EH (cell line): ENCODE measurements at regions not wholly inside any gene's neighbourhood (a gene's known extent, or its start where the extent isn't known, plus 50 kb on each side); places are given as distances from the start of the nearest gene placed in this dataset.

ENCODE experiments used
- DNase-seq: peaks from one replicate; pipeline ENCODE4 v3.0.0-alpha.2; 2015; ENCODE audit warnings: low read depth

GRCh38 chr3:139778682-139779233, 101.0 kb upstream of the NMNAT3 start:
- no peak for DNase-seq

- DNase-seq, result peak; percentile 63
These were observed 97.0 kb upstream of the NMNAT3 start for GRCh38 chr3:139774560-139775302.

- DNase-seq, result peak; percentile 93
These were observed 95.0 kb upstream of the NMNAT3 start for GRCh38 chr3:139772539-139773500.

GRCh38 chr3:139771331-139771730, 93.6 kb upstream of the NMNAT3 start:
- DNase-seq, result no peak

- no peak for DNase-seq
These were observed 92.8 kb upstream of the NMNAT3 start for GRCh38 chr3:139770577-139770976.

- no peak for DNase-seq
These were observed 92.0 kb upstream of the NMNAT3 start for GRCh38 chr3:139769796-139770195.

GRCh38 chr3:139764936-139765335, 87.2 kb upstream of the NMNAT3 start:
- DNase-seq, result peak; percentile 93

GRCh38 chr3:139764069-139764905, 86.5 kb upstream of the NMNAT3 start:
- peak; percentile 63 for DNase-seq

- no peak for DNase-seq
These were observed 84.5 kb upstream of the NMNAT3 start for GRCh38 chr3:139762302-139762701.

- DNase-seq, result peak; percentile 13
These were observed 81.7 kb upstream of the NMNAT3 start for GRCh38 chr3:139759470-139759869.

GRCh38 chr3:139758654-139759291, 81.0 kb upstream of the NMNAT3 start:
- DNase-seq, result peak; percentile 92

- DNase-seq, result no peak
These were observed 79.8 kb upstream of the NMNAT3 start for GRCh38 chr3:139757448-139758030.

GRCh38 chr3:139756529-139757103, 78.8 kb upstream of the NMNAT3 start:
- DNase-seq, result no peak

- DNase-seq, result no peak
These were observed 77.8 kb upstream of the NMNAT3 start for GRCh38 chr3:139755551-139755950.

- DNase-seq, result no peak
These were observed 74.0 kb upstream of the NMNAT3 start for GRCh38 chr3:139751789-139752188.

GRCh38 chr3:139746481-139746880, 68.7 kb upstream of the NMNAT3 start:
- no peak for DNase-seq

GRCh38 chr3:139745831-139746230, 68.1 kb upstream of the NMNAT3 start:
- peak; percentile 66 for DNase-seq

GRCh38 chr3:139738697-139739096, 60.9 kb upstream of the NMNAT3 start:
- DNase-seq, result no peak

- no peak for DNase-seq
These were observed 60.0 kb upstream of the NMNAT3 start for GRCh38 chr3:139737682-139738361.

GRCh38 chr3:139735191-139735590, 57.4 kb upstream of the NMNAT3 start:
- no peak for DNase-seq
